ENCODE measurements at regions not wholly inside any gene's neighbourhood (a gene's known extent, or its start where the extent isn't known, plus 50 kb on each side); places are given as distances from the start of the nearest gene placed in this dataset.

DNA sequence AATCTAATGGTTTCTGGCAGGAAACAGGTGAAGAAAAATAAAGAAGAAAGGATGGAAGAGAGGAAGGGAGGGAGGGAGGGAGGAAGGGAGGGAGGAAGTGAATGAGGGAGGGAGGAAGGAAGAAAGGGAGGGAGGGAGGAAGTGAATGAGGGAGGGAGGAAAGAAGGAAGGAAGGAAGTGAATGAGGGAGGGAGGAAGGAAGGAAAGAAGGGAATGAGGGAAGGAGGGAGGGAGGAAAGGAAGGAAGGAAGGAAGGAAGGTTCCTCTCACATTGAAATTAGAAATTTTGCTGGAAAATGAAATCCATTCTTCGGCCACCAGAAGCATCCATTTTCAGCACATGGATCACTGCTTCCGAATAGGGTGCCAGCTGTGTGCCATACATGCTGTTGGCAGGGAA is 62.2 kb upstream of the PELI2 start (continued):
- TF ChIP-seq, protein P1, sequence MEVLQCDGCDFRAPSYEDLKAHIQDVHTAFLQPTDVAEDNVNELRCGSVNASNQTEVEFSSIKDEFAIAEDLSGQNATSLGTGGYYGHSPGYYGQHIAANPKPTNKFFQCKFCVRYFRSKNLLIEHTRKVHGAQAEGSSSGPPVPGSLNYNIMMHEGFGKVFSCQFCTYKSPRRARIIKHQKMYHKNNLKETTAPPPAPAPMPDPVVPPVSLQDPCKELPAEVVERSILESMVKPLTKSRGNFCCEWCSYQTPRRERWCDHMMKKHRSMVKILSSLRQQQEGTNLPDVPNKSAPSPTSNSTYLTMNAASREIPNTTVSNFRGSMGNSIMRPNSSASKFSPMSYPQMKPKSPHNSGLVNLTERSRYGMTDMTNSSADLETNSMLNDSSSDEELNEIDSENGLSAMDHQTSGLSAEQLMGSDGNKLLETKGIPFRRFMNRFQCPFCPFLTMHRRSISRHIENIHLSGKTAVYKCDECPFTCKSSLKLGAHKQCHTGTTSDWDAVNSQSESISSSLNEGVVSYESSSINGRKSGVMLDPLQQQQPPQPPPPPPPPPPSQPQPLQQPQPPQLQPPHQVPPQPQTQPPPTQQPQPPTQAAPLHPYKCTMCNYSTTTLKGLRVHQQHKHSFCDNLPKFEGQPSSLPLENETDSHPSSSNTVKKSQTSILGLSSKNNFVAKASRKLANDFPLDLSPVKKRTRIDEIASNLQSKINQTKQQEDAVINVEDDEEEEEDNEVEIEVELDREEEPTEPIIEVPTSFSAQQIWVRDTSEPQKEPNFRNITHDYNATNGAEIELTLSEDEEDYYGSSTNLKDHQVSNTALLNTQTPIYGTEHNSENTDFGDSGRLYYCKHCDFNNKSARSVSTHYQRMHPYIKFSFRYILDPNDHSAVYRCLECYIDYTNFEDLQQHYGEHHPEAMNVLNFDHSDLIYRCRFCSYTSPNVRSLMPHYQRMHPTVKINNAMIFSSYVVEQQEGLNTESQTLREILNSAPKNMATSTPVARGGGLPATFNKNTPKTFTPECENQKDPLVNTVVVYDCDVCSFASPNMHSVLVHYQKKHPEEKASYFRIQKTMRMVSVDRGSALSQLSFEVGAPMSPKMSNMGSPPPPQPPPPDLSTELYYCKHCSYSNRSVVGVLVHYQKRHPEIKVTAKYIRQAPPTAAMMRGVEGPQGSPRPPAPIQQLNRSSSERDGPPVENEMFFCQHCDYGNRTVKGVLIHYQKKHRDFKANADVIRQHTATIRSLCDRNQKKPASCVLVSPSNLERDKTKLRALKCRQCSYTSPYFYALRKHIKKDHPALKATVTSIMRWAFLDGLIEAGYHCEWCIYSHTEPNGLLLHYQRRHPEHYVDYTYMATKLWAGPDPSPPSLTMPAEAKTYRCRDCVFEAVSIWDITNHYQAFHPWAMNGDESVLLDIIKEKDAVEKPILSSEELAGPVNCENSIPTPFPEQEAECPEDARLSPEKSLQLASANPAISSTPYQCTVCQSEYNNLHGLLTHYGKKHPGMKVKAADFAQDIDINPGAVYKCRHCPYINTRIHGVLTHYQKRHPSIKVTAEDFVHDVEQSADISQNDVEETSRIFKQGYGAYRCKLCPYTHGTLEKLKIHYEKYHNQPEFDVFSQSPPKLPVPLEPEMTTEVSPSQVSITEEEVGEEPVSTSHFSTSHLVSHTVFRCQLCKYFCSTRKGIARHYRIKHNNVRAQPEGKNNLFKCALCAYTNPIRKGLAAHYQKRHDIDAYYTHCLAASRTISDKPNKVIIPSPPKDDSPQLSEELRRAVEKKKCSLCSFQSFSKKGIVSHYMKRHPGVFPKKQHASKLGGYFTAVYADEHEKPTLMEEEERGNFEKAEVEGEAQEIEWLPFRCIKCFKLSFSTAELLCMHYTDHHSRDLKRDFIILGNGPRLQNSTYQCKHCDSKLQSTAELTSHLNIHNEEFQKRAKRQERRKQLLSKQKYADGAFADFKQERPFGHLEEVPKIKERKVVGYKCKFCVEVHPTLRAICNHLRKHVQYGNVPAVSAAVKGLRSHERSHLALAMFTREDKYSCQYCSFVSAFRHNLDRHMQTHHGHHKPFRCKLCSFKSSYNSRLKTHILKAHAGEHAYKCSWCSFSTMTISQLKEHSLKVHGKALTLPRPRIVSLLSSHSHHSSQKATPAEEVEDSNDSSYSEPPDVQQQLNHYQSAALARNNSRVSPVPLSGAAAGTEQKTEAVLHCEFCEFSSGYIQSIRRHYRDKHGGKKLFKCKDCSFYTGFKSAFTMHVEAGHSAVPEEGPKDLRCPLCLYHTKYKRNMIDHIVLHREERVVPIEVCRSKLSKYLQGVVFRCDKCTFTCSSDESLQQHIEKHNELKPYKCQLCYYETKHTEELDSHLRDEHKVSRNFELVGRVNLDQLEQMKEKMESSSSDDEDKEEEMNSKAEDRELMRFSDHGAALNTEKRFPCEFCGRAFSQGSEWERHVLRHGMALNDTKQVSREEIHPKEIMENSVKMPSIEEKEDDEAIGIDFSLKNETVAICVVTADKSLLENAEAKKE (CRISPR knock-in tag; IDR thresholded peaks at IDR 0.05): no peak
- TF ChIP-seq EZH2phosphoT487 (IDR thresholded peaks at IDR 0.05; ENCODE audit: unreplicated experiment): no peak
- TF ChIP-seq, protein P2, sequence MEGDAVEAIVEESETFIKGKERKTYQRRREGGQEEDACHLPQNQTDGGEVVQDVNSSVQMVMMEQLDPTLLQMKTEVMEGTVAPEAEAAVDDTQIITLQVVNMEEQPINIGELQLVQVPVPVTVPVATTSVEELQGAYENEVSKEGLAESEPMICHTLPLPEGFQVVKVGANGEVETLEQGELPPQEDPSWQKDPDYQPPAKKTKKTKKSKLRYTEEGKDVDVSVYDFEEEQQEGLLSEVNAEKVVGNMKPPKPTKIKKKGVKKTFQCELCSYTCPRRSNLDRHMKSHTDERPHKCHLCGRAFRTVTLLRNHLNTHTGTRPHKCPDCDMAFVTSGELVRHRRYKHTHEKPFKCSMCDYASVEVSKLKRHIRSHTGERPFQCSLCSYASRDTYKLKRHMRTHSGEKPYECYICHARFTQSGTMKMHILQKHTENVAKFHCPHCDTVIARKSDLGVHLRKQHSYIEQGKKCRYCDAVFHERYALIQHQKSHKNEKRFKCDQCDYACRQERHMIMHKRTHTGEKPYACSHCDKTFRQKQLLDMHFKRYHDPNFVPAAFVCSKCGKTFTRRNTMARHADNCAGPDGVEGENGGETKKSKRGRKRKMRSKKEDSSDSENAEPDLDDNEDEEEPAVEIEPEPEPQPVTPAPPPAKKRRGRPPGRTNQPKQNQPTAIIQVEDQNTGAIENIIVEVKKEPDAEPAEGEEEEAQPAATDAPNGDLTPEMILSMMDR (conservative IDR thresholded peaks at IDR 0.05; ENCODE audit: low read depth in 2 of 2): no peak

DNA sequence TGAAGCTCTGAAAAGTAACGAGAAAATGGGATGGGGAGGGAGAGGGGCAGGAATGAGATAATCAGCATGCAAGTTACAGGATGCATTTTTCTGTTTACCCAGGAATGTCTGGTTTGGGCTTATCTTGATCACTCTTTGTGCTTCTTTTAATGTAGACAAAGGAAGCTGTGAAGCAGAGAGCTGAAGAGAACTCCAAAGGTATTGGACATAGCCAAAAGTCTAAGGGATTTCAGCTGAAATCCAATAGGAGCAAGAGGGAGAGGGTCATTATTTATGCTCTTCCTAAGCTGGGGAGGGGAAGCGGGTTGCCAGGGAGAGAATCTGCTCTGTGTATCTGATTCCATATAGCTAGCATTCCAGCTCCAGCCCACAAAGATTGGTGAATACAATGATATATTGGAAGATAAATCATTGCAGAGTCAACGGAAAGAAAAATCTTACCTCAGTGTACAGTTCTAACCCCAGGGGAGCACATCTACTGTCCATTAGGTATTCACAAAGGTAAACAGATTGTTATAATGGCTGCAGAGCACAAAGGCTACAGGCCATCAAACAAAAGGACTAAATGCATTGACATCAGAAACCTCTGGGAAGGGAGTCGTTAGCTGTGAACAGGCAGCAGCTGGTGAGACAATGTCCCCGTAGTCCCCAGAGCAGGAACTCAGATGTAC is 61.0 kb upstream of the PELI2 start:
- no peaks in the 10 kb centered on the region for H3K36me3 Mint-ChIP-seq (ENCODE audit: low read depth)
- Histone ChIP-seq H3F3A (replicated peaks; ENCODE audit: low read depth) (no peaks in the 10 kb centered on the region), H3K9me2 (ENCODE audit: insufficient read depth) (no peaks in the 10 kb centered on the region), H3K27me3 (ENCODE audit: insufficient read depth) (no peaks in the 10 kb centered on the region), H3K36me3 (ENCODE audit: insufficient read depth) (no peaks in the 10 kb centered on the region), H3K4me2 (no peak overlapping the region), H3K4me1 (ENCODE audit: insufficient read depth) (0 out of 2 replicates have a peak, but pooled peaks cover 6% of the 10 kb centered on the region), H3K4me3 (no peak overlapping the region), H4K20me1 (replicated peaks; ENCODE audit: insufficient read depth) (no peaks in the 10 kb centered on the region), H3K27ac (ENCODE audit: low read depth) (no peak overlapping the region), H2AFZ (peak overlapping the region; percentile 83), H3K79me2 (replicated peaks; ENCODE audit: insufficient read depth) (no peaks in the 10 kb centered on the region)
- H3K27me3 Mint-ChIP-seq (ENCODE audit: insufficient read depth, low read depth, poor library complexity): no peaks in the 10 kb centered on the region
- TF ChIP-seq, protein P1 (CRISPR knock-in tag; IDR thresholded peaks at IDR 0.05): no peak
- TF ChIP-seq CREB1 (CRISPR knock-in tag; IDR thresholded peaks at IDR 0.05; ENCODE audit: low read depth): no peak
- peak; percentile 52 for ATAC-seq
- no peaks in the 10 kb centered on the region for H3K9me3 Mint-ChIP-seq
- no peak overlapping the region for H3K4me3 Mint-ChIP-seq
- DNase-seq (ENCODE audit: low spot score): no peak
- peaks cover 12% of the 10 kb centered on the region for H3K4me1 Mint-ChIP-seq
- no peak overlapping the region for H3K27ac Mint-ChIP-seq

All from GM23338 (cell line).